ENCODE measurements at regions not wholly inside any gene's neighbourhood (a gene's known extent, or its start where the extent isn't known, plus 50 kb on each side); places are given as distances from the start of the nearest gene placed in this dataset.

DNA sequence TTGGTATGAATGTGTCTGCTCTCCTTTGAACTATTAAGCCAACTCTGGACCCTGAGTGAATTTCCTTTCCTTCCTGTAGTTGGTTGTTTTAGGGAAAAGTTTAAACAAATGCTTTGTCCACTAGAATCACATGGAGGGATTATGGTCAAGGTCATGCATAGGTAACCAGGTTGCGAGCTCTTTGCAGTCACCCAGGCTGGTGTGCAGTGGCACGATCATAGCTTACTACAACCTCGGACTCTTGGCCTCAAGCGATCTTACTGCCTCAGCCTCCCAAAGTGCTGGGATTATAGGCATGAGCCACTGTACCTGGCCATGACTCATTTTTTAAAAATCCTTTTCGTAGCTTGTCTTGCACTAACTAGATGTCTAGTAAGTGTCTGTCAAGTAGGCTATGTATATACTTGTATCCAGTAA lies 88.0 kb upstream of the SOX4 start:
- Mint-ChIP-seq H3K9me3 (no peaks in the 10 kb centered on the region), H3K36me3 (ENCODE audit: low read depth) (no peaks in the 10 kb centered on the region), H3K4me1 (no peaks in the 10 kb centered on the region), H3K27ac (no peak overlapping the region), H3K27me3 (peaks cover 13% of the 10 kb centered on the region), H3K4me3 (no peak overlapping the region)
- no peak for ATAC-seq (replicated peaks)

DNA sequence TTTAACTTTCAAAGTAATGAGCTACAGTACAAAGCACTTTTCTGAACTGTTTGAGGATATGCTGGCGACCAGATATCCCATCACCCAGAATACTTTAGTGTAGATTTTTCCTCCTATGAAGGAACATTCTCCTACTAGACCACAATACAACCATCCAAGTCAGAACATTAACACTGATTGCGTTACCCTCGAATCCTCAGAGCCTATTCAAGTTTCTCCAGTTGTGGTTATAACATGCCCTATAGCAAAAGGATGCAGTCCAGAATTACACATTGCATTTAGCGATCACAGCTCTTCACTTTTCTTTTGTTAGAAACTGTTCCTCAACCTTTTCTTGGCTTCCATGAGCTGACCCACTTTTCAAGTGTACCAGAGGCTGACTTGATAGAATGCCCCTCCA lies 87.4 kb upstream of the SOX4 start:
- Mint-ChIP-seq H3K36me3 (ENCODE audit: low read depth) (no peaks in the 10 kb centered on the region), H3K4me3 (no peak overlapping the region), H3K4me1 (no peaks in the 10 kb centered on the region), H3K27me3 (peaks cover 10% of the 10 kb centered on the region), H3K27ac (no peak overlapping the region), H3K9me3 (no peaks in the 10 kb centered on the region)
- ATAC-seq (replicated peaks), result no peak

DNA sequence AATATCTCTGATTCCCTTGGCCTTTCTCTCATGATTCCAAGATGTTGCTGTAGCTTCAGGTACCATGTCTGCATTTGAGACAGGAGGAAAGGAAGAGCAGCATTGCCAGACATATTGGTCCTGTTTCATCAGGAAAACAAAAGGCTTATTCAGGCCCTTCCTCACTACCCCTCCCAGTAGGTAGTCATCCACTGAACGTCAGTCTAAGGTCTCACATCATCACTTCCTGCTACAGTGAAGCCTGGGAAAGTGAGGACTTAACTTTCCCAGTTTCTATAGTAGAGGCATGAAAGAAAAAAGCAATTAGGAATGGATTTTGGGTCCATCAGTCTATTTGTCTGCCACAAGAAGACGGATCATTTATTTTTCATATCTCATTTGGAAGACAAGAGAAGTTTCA lies 85.7 kb upstream of the SOX4 start:
- Mint-ChIP-seq H3K36me3 (ENCODE audit: low read depth) (no peaks in the 10 kb centered on the region), H3K9me3 (no peaks in the 10 kb centered on the region), H3K4me1 (no peaks in the 10 kb centered on the region), H3K27ac (no peak overlapping the region), H3K27me3 (peaks cover 9% of the 10 kb centered on the region), H3K4me3 (no peak overlapping the region)
- ATAC-seq (replicated peaks), result no peak

DNA sequence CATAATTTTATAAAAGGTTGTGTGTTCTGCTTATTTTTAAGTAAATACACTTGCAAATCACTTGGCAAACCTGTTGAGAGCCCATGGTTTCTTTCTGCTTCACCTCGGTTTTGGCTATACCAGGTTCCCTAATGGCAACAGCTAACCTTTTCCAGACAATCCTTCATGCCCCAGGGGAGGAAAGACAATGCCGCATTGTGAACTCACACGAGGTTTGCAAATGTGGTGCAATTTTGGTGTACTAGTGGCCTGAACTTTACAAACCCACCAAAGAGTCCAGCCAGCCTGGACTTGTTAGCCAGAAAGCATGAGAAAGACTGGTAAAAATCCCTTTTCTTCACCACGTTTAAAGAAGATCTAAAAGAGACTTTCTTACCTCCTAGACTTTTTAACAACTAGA lies 84.8 kb upstream of the SOX4 start:
- no peak overlapping the region for H3K4me3 Mint-ChIP-seq
- ATAC-seq (replicated peaks), result no peak
- peaks cover 4% of the 10 kb centered on the region for H3K27me3 Mint-ChIP-seq

DNA sequence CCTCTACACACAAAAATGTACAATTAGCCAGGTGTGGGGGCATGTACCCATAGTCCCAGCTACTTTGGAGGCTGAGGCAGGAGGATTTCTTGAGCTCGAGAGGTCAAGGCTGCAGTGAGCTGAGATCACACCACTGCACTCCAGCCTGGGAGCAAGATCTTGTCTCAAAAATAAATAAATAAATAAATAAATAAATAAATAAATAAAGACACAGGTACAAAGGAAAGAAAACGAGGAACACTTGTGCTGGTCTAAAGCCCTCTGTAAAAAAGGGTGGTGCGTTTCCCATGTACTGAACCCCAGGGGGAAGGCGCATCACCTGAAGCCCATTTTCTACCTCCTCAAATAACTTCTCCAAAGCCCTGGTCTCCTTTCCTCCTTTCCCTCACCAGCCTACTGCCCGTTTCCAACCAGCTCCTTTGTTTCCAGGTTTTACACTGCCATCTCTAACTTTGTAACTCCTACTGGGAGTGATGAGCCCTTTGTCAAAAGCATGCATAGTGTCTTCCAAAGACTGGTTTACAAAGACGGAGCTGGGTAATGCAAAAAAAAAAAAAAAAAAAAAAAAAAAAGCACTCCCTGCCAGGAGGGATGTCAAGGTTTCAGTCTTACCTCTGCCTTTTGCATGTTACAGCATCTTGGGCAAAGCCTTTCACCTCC lies 81.5 kb upstream of the SOX4 start:
- H3K36me3 Mint-ChIP-seq (ENCODE audit: low read depth), result no peaks in the 10 kb centered on the region

More for the DNA sequence above, 84.8 kb upstream of the SOX4 start:
- Mint-ChIP-seq H3K4me1 (no peaks in the 10 kb centered on the region), H3K27ac (no peak overlapping the region), H3K36me3 (ENCODE audit: low read depth) (no peaks in the 10 kb centered on the region), H3K9me3 (no peaks in the 10 kb centered on the region)

DNA sequence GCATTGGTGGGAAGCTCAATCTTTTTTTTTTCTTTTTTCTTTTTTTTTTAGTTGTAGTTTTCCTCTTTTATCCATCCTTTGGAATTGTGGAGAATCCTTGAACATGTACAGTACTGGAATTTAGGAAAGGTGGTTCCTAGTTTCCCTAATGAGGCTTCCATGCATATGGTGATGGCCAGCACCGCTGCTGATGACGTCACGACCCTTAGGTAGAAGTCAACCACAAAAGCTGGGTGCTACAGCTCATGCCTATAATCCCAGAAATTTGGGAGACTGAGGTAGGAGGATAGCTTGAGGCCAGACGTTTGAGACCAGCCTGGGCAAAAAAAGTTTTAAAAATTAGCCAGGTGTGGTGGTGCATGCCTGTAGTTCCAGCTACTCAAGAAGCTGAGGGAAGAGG lies 79.3 kb upstream of the SOX4 start:
- Mint-ChIP-seq H3K27ac (no peak overlapping the region), H3K9me3 (no peaks in the 10 kb centered on the region), H3K4me3 (no peak overlapping the region), H3K27me3 (peaks cover 6% of the 10 kb centered on the region), H3K4me1 (no peaks in the 10 kb centered on the region), H3K36me3 (ENCODE audit: low read depth) (no peaks in the 10 kb centered on the region)
- ATAC-seq (replicated peaks), result no peak

More for the DNA sequence above, 81.5 kb upstream of the SOX4 start:
- no peaks in the 10 kb centered on the region for H3K4me1 Mint-ChIP-seq
- H3K4me3 Mint-ChIP-seq, result no peak overlapping the region
- H3K27ac Mint-ChIP-seq, result no peak overlapping the region
- no peaks in the 10 kb centered on the region for H3K9me3 Mint-ChIP-seq
- ATAC-seq (replicated peaks), result no peak
- peaks cover 4% of the 10 kb centered on the region for H3K27me3 Mint-ChIP-seq

DNA sequence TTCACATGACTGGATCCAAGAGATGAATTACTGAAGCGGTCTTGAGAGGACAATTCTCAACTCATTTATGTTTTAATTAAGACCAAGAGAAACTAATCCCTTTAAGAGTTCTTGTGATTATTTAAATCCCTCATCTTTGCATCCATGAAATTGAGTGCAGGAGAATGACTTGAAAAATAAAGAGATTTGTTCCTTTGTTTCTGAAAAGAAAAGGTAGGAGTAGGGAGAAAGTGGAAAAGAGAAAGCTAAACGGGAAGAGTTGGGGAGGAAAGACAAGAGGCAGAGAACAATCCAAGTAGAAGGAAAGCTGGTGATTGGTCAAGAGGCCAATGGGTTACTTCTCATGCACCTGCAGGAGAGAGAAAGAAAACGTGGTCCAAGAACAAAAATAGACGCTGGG lies 75.2 kb upstream of the SOX4 start:
- Mint-ChIP-seq H3K36me3 (ENCODE audit: low read depth) (no peaks in the 10 kb centered on the region), H3K27me3 (peaks cover 9% of the 10 kb centered on the region), H3K27ac (no peak overlapping the region), H3K4me1 (no peaks in the 10 kb centered on the region), H3K9me3 (no peaks in the 10 kb centered on the region), H3K4me3 (no peak overlapping the region)
- ATAC-seq (replicated peaks), result no peak

DNA sequence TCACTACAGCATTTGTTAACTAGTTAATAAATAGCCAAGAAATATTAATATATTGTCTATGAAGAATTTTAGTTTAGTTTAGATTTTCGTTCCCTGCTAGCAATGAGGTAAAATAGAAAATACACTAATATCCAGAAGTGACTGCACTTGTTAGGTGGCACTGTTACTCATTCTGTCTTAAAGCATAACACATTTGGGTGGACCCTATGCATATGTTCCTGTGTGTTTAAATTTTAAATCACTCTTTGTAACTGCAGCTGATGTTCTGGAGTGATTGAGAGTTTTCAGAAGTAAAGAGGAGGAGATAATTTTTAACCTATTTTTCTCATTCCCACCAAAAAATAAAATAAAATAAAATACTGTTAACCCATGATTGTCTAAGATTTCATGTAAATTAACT lies 73.9 kb upstream of the SOX4 start:
- ATAC-seq (replicated peaks), result no peak
- Mint-ChIP-seq H3K4me3 (no peak overlapping the region), H3K36me3 (ENCODE audit: low read depth) (no peaks in the 10 kb centered on the region), H3K4me1 (no peaks in the 10 kb centered on the region), H3K27ac (no peak overlapping the region), H3K27me3 (peaks cover 9% of the 10 kb centered on the region), H3K9me3 (no peaks in the 10 kb centered on the region)

DNA sequence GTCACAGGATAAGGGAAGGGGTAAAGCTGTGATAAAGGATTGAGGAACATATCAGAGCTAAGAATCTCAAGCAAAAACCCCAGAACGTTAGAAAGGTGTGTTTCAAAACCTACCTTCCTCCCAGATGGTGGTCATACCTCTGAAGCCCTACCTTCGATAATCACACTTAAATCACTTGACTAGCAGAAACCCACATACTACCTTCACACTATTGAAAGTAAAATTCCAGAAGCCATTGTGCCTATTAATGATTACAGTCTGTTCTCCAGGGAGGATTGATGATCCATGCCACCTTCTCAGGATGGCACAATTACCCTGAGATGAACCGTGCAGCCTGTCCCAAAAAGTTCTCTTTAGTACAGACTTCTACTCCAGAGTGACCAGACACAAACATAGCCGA lies 72.3 kb upstream of the SOX4 start:
- Mint-ChIP-seq H3K4me1 (no peaks in the 10 kb centered on the region), H3K36me3 (ENCODE audit: low read depth) (no peaks in the 10 kb centered on the region), H3K4me3 (no peak overlapping the region), H3K27ac (no peak overlapping the region), H3K9me3 (no peaks in the 10 kb centered on the region), H3K27me3 (peaks cover 9% of the 10 kb centered on the region)
- no peak for ATAC-seq (replicated peaks)

DNA sequence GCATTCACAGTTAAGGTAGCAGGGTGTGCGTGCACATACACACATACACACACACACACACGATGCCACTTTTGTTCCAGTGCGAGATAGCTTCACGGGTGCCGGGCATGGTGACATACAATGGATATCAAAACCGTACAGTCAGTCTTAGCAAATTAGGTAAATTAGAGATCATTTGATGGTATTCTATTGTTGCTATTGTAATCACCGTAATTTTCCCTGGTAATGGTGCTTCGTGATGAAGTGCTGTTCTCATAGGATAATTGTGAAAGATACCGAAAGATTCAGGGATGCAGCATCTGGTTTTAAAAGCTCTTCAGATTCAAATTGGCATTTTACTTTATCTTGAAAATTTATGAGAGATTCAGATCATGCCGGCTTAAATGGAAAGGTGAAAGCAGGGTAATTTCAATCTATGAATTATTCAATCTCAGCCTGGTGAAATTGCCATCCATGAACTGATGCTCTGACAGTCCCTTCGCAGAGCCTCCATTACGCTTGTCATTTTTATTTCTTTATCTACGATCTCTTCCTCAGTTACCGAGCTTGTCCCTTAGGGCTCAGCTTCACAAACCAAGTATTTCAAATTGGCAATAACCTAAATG lies 71.3 kb upstream of the SOX4 start:
- H3K36me3 Mint-ChIP-seq (ENCODE audit: low read depth), result no peaks in the 10 kb centered on the region
- no peak overlapping the region for H3K27ac Mint-ChIP-seq
- no peaks in the 10 kb centered on the region for H3K4me1 Mint-ChIP-seq
- peaks cover 9% of the 10 kb centered on the region for H3K27me3 Mint-ChIP-seq
- H3K9me3 Mint-ChIP-seq, result no peaks in the 10 kb centered on the region
- H3K4me3 Mint-ChIP-seq, result no peak overlapping the region
- no peak for ATAC-seq (replicated peaks)

DNA sequence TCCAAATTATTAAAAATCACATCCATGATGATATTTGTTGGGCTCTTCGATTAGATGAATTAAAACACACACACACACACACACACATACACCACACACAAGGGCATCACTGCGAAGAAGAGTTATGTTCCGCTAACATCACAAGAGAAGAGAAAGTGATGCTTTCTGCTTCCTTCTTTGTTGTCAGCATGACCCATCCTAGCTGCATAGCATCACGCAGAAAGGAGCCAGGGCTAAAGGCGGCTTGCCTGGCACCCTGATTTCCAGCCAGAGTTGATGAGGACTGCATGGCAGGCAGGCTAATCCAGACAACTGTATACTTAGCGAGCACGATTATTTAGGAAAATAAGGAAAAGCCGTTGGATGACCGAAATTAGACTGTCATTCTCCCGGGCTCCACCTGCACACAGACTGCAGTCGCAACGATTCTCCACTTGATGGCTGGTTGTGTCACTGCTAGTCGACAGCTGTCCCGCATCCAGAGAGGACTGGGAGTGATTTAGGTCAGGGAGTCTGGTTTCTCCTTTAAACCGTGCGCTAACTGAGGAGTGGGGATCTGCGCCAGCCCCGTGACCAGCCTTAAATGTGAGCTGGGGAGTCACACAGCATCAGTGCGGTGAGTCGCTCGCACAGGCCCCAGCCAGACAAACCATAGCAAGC lies 70.6 kb upstream of the SOX4 start:
- no peak for ATAC-seq (replicated peaks)
- no peaks in the 10 kb centered on the region for H3K9me3 Mint-ChIP-seq
- H3K27me3 Mint-ChIP-seq, result peaks cover 9% of the 10 kb centered on the region
- no peaks in the 10 kb centered on the region for H3K36me3 Mint-ChIP-seq (ENCODE audit: low read depth)
- no peak overlapping the region for H3K27ac Mint-ChIP-seq
- H3K4me1 Mint-ChIP-seq, result no peaks in the 10 kb centered on the region
- no peak overlapping the region for H3K4me3 Mint-ChIP-seq

DNA sequence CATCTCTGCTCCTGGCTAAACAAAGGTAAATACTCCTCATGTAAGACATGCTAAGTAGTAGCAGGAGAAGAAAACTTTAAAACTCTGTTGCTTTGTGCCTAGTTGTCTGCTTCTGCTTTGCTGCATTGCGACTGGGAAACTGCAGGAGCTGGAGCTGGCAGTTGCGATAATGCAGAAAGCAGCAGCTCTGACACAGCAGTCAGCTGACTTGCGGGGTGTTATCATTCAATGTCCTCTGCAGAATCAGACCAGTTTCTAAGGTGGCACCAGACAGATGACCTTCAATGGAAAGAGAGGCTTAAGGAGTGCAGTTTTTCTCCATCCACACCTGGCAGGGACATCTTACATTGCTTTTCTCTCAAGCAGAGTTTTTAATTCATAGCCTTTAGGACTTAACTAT lies 69.9 kb upstream of the SOX4 start:
- H3K4me1 Mint-ChIP-seq, result no peaks in the 10 kb centered on the region
- no peak overlapping the region for H3K4me3 Mint-ChIP-seq
- no peak for ATAC-seq (replicated peaks)
- H3K36me3 Mint-ChIP-seq (ENCODE audit: low read depth), result no peaks in the 10 kb centered on the region
- H3K27me3 Mint-ChIP-seq, result peaks cover 6% of the 10 kb centered on the region
- H3K9me3 Mint-ChIP-seq, result no peaks in the 10 kb centered on the region
- H3K27ac Mint-ChIP-seq, result no peak overlapping the region

DNA sequence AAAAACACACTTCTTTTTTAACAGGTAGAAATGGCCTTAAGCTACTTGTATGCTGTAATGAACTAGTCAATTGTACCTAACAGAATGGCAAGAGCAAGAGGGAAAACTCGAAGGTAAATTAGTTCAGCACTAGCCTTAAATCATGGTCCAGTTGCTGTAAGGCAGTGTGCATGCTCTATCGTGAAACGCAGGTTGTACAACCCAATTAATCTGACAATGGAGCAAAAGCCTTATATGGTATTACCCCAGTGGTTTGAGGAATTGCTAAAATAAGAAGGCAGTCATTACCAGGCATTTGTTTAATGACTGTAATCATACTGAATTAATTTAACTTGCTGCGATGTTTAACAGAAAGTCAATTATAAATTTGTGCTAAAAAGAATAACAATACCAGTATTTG lies 69.3 kb upstream of the SOX4 start:
- Mint-ChIP-seq H3K4me1 (no peaks in the 10 kb centered on the region), H3K27me3 (peaks cover 5% of the 10 kb centered on the region), H3K36me3 (ENCODE audit: low read depth) (no peaks in the 10 kb centered on the region), H3K27ac (no peak overlapping the region), H3K9me3 (no peaks in the 10 kb centered on the region), H3K4me3 (no peak overlapping the region)
- ATAC-seq (replicated peaks), result no peak

DNA sequence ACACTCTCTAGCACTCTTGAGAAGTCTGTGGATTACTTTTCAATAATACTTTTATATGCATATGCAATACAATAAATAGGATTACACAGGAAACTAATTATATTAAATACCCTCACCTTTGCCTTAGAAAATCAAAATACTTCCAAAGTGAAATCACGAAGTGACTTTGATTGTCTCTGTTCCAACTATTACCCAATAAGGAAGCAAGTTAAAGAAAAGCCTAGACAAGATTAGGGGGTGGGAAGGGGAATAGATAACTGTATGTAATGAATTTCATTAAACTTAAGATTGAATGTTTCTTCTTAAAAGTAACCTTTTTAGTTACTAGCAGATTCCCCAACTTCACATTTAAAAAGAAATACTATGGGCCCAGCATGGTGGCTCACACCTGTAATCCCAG lies 66.6 kb upstream of the SOX4 start:
- Mint-ChIP-seq H3K36me3 (ENCODE audit: low read depth) (no peaks in the 10 kb centered on the region), H3K27ac (no peak overlapping the region), H3K4me1 (no peaks in the 10 kb centered on the region), H3K9me3 (no peaks in the 10 kb centered on the region), H3K4me3 (no peak overlapping the region), H3K27me3 (peaks cover 8% of the 10 kb centered on the region)
- no peak for ATAC-seq (replicated peaks)

DNA sequence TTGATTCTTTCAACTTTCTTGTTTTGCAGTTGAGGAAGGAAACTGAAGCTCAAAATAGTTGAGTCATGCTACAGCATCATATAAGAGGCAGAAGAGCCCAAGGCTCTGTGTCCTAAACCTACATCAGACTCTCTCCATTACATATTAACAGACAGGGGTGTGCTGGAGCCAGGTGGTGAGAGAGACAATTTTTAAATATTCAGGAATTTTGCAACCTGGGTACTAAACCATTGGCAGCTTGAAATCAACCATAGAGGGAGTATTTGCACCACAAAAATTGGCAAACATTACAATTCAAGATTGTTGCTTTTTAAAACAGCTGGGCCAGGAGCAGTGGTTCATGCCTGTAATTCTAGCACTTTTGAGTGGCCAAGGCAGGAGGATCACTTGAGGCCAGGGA lies 65.8 kb upstream of the SOX4 start:
- H3K4me3 Mint-ChIP-seq, result no peak overlapping the region
- no peaks in the 10 kb centered on the region for H3K36me3 Mint-ChIP-seq (ENCODE audit: low read depth)
- H3K9me3 Mint-ChIP-seq, result no peaks in the 10 kb centered on the region
- no peak for ATAC-seq (replicated peaks)
- H3K27ac Mint-ChIP-seq, result no peak overlapping the region
- H3K27me3 Mint-ChIP-seq, result peaks cover 8% of the 10 kb centered on the region
- no peaks in the 10 kb centered on the region for H3K4me1 Mint-ChIP-seq

All from activated T-helper 17 cell treated with anti-CD3 and anti-CD28 coated beads, Interleukin-2, amount 50 U/mL, for 72 hours (primary cell).